ENCODE measurements at regions not wholly inside any gene's neighbourhood (a gene's known extent, or its start where the extent isn't known, plus 50 kb on each side); places are given as distances from the start of the nearest gene placed in this dataset.

DNA sequence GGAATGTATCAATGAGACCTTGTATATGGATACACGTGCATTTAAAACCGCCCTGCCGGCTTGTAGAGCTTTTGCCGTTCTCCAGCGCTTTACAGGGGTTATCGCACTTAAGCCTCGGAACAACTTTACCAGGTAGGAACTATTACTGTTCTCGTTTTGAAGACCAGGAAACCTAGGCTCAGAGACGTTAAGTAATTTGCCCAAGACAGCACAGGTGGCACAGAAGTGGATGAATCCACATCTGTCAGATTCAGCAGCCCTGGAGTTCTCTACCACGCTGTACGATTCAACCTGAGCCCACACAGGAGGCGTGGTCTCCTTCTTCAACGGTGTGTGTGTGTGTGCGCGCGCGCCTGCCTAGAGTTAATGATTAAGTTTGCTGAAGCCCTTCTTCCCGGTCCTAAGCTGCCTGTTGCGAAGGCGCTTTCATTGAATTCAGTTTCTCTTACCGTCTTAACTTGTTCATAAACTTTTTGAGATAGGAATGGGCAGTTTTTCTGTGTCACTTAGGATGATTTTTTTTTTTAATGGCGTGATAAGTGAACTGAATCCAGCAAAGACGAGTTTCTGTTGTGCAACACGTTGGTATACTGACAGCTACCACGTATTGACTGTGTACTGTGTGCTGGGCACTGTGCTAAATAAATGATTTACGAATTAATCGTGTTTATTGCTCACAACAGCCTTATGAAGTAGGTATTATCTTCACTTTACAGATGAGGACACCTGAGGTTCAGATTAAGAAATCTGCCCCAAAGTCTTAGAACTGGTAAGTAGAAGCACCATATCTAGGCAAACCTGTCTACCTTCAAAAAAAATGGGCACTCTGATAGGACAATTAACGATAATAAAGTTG is 67.4 kb downstream of the KCNRG start:
- Mint-ChIP-seq H3K27ac (peak overlapping the region; percentile 98), H3K9me3 (no peaks in the 10 kb centered on the region), H3K27me3 (peaks cover 5% of the 10 kb centered on the region), H3K4me1 (ENCODE audit: low read depth) (peaks cover 27% of the 10 kb centered on the region), H3K4me3 (peak overlapping the region; percentile 93), H3K36me3 (ENCODE audit: low read depth) (peaks cover 31% of the 10 kb centered on the region)
- CTCF ChIA-PET = interaction anchor here (0.7 to 8.2 kb wide), 7 partner anchors 11 to 829 kb away, joined by 3 to 82 read pairs (median 4); partner anchors contain the start of gene TRIM13
- TF ChIP-seq, protein P1, sequence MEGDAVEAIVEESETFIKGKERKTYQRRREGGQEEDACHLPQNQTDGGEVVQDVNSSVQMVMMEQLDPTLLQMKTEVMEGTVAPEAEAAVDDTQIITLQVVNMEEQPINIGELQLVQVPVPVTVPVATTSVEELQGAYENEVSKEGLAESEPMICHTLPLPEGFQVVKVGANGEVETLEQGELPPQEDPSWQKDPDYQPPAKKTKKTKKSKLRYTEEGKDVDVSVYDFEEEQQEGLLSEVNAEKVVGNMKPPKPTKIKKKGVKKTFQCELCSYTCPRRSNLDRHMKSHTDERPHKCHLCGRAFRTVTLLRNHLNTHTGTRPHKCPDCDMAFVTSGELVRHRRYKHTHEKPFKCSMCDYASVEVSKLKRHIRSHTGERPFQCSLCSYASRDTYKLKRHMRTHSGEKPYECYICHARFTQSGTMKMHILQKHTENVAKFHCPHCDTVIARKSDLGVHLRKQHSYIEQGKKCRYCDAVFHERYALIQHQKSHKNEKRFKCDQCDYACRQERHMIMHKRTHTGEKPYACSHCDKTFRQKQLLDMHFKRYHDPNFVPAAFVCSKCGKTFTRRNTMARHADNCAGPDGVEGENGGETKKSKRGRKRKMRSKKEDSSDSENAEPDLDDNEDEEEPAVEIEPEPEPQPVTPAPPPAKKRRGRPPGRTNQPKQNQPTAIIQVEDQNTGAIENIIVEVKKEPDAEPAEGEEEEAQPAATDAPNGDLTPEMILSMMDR (IDR thresholded peaks at IDR 0.05) = no peak
- intact Hi-C loops (cut with micrococcal nuclease) = loop anchor here (1.0 to 10.0 kb wide), 4 partner anchors 41 to 830 kb away; no protein-coding TSS in a partner anchor
- ATAC-seq (peak; percentile 69), DNase-seq (peak; percentile 91)
- POLR2A ChIA-PET = interaction anchor here (0.6 to 5.9 kb wide), 20 partner anchors 9 to 430 kb away, joined by 3 to 79 read pairs (median 3); partner anchors contain the start of gene TRIM13

DNA sequence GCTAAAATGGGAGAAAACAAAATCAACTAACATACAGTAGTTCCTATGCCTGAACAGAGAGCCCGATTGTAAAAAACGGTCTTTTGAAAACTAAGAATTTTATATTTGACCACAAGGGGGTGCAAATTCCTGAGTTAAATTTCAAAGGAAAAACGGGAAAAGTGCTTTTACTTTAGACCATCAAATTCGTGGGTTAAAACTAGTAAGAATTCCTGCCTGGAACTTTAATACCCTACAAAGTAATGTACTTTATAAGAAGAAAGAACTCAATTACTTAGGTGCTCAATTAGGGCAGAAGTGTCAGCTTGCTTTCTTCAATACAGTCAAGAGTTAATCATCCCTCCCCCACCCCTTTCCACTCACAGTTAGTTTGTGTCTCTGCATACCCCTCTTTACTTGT is 69.8 kb downstream of the KCNRG start:
- no peaks in the 10 kb centered on the region for H3K27me3 Mint-ChIP-seq
- H3K4me3 Mint-ChIP-seq = no peak overlapping the region
- H3K4me1 Mint-ChIP-seq (ENCODE audit: low read depth) = peaks cover 21% of the 10 kb centered on the region
- ATAC-seq (no peak), DNase-seq (no peak)
- no peak overlapping the region for H3K27ac Mint-ChIP-seq
- intact Hi-C loops (cut with micrococcal nuclease) = loop anchor here (10.0 kb wide), 1 partner anchor 720 kb away; no protein-coding TSS in a partner anchor
- H3K9me3 Mint-ChIP-seq = no peaks in the 10 kb centered on the region
- TF ChIP-seq, protein P1 (IDR thresholded peaks at IDR 0.05) = peak; percentile 81
- CTCF ChIA-PET = interaction anchor here (0.7 to 8.2 kb wide), 34 partner anchors 9 to 827 kb away, joined by 3 to 82 read pairs (median 4); partner anchors contain the start of gene TRIM13
- H3K36me3 Mint-ChIP-seq (ENCODE audit: low read depth) = peaks cover 21% of the 10 kb centered on the region
- POLR2A ChIA-PET = interaction anchor here (1.3 to 1.4 kb wide), 3 partner anchors 19 to 88 kb away, joined by 3 to 6 read pairs (median 4); partner anchors contain the start of gene TRIM13

DNA sequence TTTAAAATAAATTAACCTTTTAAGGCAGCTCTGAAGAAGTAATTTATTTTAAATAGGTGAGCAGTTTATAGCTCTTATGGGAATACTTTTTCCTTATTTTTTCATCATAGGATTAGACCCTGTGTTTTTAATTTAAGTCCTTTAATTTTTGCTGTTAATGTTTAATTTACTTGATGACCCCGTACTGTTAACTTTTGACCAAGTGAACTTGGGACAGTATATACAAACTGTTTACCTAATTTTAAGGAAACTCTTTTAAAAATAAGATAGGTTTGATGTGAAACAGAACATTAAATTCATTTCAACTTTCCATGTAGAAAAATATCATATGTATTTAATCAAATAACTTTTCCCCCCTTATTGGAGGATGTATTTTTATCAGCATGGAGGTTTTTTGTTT is 74.4 kb downstream of the KCNRG start:
- H3K4me3 Mint-ChIP-seq = no peak overlapping the region
- H3K27ac Mint-ChIP-seq = no peak overlapping the region
- DNase-seq = no peak
- TF ChIP-seq, protein P1 (IDR thresholded peaks at IDR 0.05) = no peak
- ChIA-PET CTCF (no interaction called here), POLR2A (interaction anchor here (1.3 kb wide), 1 partner anchor 820 kb away, joined by 3 read pairs; the partner anchor contains the start of gene RNASEH2B)
- H3K9me3 Mint-ChIP-seq = no peaks in the 10 kb centered on the region
- H3K4me1 Mint-ChIP-seq (ENCODE audit: low read depth) = peaks cover 15% of the 10 kb centered on the region
- intact Hi-C loops (cut with micrococcal nuclease) = loop anchor here (10.0 kb wide), 1 partner anchor 715 kb away; no protein-coding TSS in a partner anchor
- H3K27me3 Mint-ChIP-seq = no peaks in the 10 kb centered on the region
- peaks cover 11% of the 10 kb centered on the region for H3K36me3 Mint-ChIP-seq (ENCODE audit: low read depth)
- no peak for ATAC-seq

DNA sequence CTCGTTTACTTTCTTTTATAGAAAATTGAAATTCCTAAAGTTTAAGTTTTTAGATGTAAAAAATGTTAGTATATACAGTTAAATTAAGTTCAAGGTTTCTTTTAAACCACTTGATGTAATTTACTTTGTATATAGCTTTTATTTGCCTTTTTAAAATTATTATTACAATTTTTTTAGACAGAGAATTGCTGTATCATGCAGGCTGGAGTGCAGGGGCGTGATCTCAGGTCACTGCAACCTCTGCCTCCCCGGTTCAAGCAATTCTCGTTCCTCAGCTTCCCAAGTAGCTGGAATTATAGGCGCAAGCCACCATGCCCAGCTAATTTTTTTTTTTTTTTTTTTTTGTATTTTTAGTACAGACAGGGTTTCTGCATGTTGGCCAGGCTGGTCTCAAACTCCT is 75.0 kb downstream of the KCNRG start:
- ATAC-seq (no peak), DNase-seq (no peak)
- no peaks in the 10 kb centered on the region for H3K27me3 Mint-ChIP-seq
- ChIA-PET CTCF (no interaction called here), POLR2A (interaction anchor here (1.3 kb wide), 1 partner anchor 819 kb away, joined by 3 read pairs; the partner anchor contains the start of gene RNASEH2B)
- H3K4me1 Mint-ChIP-seq (ENCODE audit: low read depth) = peaks cover 10% of the 10 kb centered on the region
- TF ChIP-seq, protein P1 (IDR thresholded peaks at IDR 0.05) = no peak
- H3K9me3 Mint-ChIP-seq = no peaks in the 10 kb centered on the region
- no peak overlapping the region for H3K4me3 Mint-ChIP-seq
- intact Hi-C loops (cut with micrococcal nuclease) = no loop called here
- H3K36me3 Mint-ChIP-seq (ENCODE audit: low read depth) = peaks cover 10% of the 10 kb centered on the region
- no peak overlapping the region for H3K27ac Mint-ChIP-seq
